K562 (cell line): ENCODE measurements at regions not wholly inside any gene's neighbourhood (a gene's known extent, or its start where the extent isn't known, plus 50 kb on each side); places are given as distances from the start of the nearest gene placed in this dataset.

Experiments
- ATAC-seq: fragments of 200-7000 bp; cut with Tn5 transposase; 3 replicates; pipeline ENCODE4 v1.9.1; 2020; ENCODE audit warnings: moderate library complexity
- BruUV-seq: library from RNA; stranded (reverse); fragments of 400-500 nt; replicated peaks from 2 replicates; lab custom pipeline; 2021; lab: Mats Ljungman, UMichigan
- CTCF ChIA-PET: fragments of 300-600 bp; formaldehyde crosslinking; extraction: SDS; loops from one replicate; lab custom pipeline; 2021; ENCODE audit warnings: low intra/inter-chr PET ratio; lab: Yijun Ruan, JAX
- POLR2A ChIA-PET: fragments of 300-600, 350-650 bp; sonication (Branson Sonifier 250); formaldehyde crosslinking; extraction: SDS; loops from one replicate; lab custom pipeline; 2021; ENCODE audit warnings: antibody characterized with exemption, inconsistent platforms; lab: Yijun Ruan, JAX
- DNase-seq, 4 experiments: peaks; one replicate each; pipeline versions ENCODE4 v3.0.0 to v3.0.0-alpha.2; 2011 to 2018; ENCODE audit warnings: low spot score in 3 of 4, mixed read lengths in 3 of 4; ENCODE audit errors: extremely low read depth in 1 of 4
- FAIRE-seq: peaks from 2 replicates; lab custom pipeline; 2011; peaks lifted over from hg19 to GRCh38; lab: Jason Lieb, UNC
- H2AFZ ChIP-seq: 2 replicates; pipeline ENCODE4 v1.6.0; 2011; ENCODE audit warnings: low read depth, low read length, control low read depth, inconsistent platforms
- H3K27ac ChIP-seq: fragments of 200-600 bp; 3 replicates; pipeline ENCODE4 v1.8.0; 2011; ENCODE audit warnings: low read depth, mild to moderate bottlenecking, control low read depth, inconsistent platforms, low read length, moderate library complexity, mixed read lengths; ENCODE audit errors: extremely low read depth
- H3K27me3 ChIP-seq, 2 experiments: fragments of 300-600 bp in 1 of 2; 2 replicates in 1 of 2; 3 replicates in 1 of 2; pipeline versions ENCODE4 v1.6.0 to v1.8.0; 2011; ENCODE audit warnings: inconsistent platforms in 2 of 2, low read length in 2 of 2, mild to moderate bottlenecking in 1 of 2, mixed read lengths in 1 of 2, moderate library complexity in 1 of 2; ENCODE audit not compliant: control insufficient read depth in 2 of 2, insufficient read depth in 2 of 2
- H3K36me3 ChIP-seq: fragments of 300-600 bp; 3 replicates; pipeline ENCODE4 v1.8.0; 2011; ENCODE audit warnings: mild to moderate bottlenecking, low read length, inconsistent platforms; ENCODE audit not compliant: control insufficient read depth, insufficient read depth
- H3K4me1 ChIP-seq, 2 experiments: fragments of 200-600 bp in 1 of 2; replicated peaks in 1 of 2; 2 replicates in 1 of 2; 3 replicates in 1 of 2; pipeline versions ENCODE4 v1.5.1 to v1.8.0; 2011; ENCODE audit warnings: inconsistent platforms in 2 of 2, low read length in 2 of 2, mild to moderate bottlenecking in 1 of 2, mixed read lengths in 1 of 2, moderate library complexity in 1 of 2; ENCODE audit not compliant: control insufficient read depth in 2 of 2, insufficient read depth in 2 of 2
- H3K4me2 ChIP-seq: 2 replicates; pipeline ENCODE4 v1.6.1; 2011; ENCODE audit warnings: low read length, control low read depth, inconsistent platforms, mixed read lengths; ENCODE audit not compliant: insufficient read depth
- H3K4me3 ChIP-seq: fragments of 200-600 bp; sonication (generic), shearing (Covaris generic); 2 replicates; pipeline ENCODE4 v1.5.1; 2016; ENCODE audit warnings: control low read depth, inconsistent platforms
- H3K79me2 ChIP-seq: fragments of 200-600 bp; 3 replicates; pipeline ENCODE4 v1.8.0; 2011; ENCODE audit warnings: low read length, inconsistent platforms; ENCODE audit not compliant: control insufficient read depth, insufficient read depth
- H3K9ac ChIP-seq, 2 experiments: 2 replicates each; pipeline versions ENCODE4 v1.6.0 to v1.6.1; 2011; ENCODE audit warnings: low read depth in 2 of 2, low read length in 2 of 2, control low read depth in 1 of 2, inconsistent platforms in 1 of 2, mild to moderate bottlenecking in 1 of 2, mixed read lengths in 1 of 2; ENCODE audit not compliant: insufficient read depth in 1 of 2
- H3K9me1 ChIP-seq: one replicate; pipeline ENCODE4 v1.6.0; 2011; ENCODE audit warnings: inconsistent platforms, mild to moderate bottlenecking, low read length, moderate library complexity; ENCODE audit not compliant: control insufficient read depth, insufficient read depth
- H3K9me3 ChIP-seq: replicated peaks from 2 replicates; pipeline ENCODE4 v1.5.1; 2011; ENCODE audit warnings: low read depth, low read length, inconsistent platforms; ENCODE audit not compliant: control insufficient read depth, insufficient read depth
- H4K20me1 ChIP-seq: replicated peaks from 2 replicates; pipeline ENCODE4 v1.6.1; 2011; ENCODE audit warnings: low read length, inconsistent platforms, mixed read lengths; ENCODE audit not compliant: control insufficient read depth, insufficient read depth
- ESRRB ChIP-seq: fragments of 250-450 bp; sonication (Bioruptor Pico); IDR thresholded peaks from 2 replicates; pipeline ENCODE4 v1.5.0; 2020; ENCODE audit warnings: mild to moderate bottlenecking, moderate library complexity, borderline replicate concordance
- SIX5 ChIP-seq, 2 experiments: IDR thresholded peaks; 2 replicates each; pipeline ENCODE4 v1.6.1; 2011; ENCODE audit warnings: low read length in 2 of 2, borderline replicate concordance in 1 of 2, low read depth in 1 of 2, mild to moderate bottlenecking in 1 of 2, moderate library complexity in 1 of 2; ENCODE audit not compliant: insufficient read depth in 1 of 2
- WGBS: fragments of 100-300 bp; shearing (Covaris generic); methylation state at CpG from one replicate; pipeline ENCODE4 v1.1.6; 2016; ENCODE audit warnings: low coverage, mixed read lengths; ENCODE audit not compliant: insufficient coverage; ENCODE audit errors: missing lambda C conversion rate; 5-methylcytosine and 5-hydroxymethylcytosine counted together
- in situ Hi-C: fragments of 300-500 bp; cut with MboI; formaldehyde crosslinking; loops from 4 replicates; pipeline ENCODE4 v1.15.0; 2018; ENCODE audit warnings: inconsistent platforms, mixed read lengths
- intact Hi-C: fragments of 100-400 bp; cut with micrococcal nuclease; formaldehyde crosslinking; loops from 2 replicates; pipeline ENCODE4 v1.14.2; 2022
- TF ChIP-seq, protein P1 (sequence below): fragments of 450-650 bp; formaldehyde crosslinking; IDR thresholded peaks from 2 replicates; pipeline ENCODE4 v1.4.0; 2020; ENCODE audit warnings: mild to moderate bottlenecking
- TF ChIP-seq, protein P2 (sequence below): sonication (generic); formaldehyde crosslinking; IDR thresholded peaks from 2 replicates; pipeline ENCODE4 v1.8.1; 2023; ENCODE audit warnings: mild to moderate bottlenecking, missing genetic modification reagents, moderate library complexity

DNA sequence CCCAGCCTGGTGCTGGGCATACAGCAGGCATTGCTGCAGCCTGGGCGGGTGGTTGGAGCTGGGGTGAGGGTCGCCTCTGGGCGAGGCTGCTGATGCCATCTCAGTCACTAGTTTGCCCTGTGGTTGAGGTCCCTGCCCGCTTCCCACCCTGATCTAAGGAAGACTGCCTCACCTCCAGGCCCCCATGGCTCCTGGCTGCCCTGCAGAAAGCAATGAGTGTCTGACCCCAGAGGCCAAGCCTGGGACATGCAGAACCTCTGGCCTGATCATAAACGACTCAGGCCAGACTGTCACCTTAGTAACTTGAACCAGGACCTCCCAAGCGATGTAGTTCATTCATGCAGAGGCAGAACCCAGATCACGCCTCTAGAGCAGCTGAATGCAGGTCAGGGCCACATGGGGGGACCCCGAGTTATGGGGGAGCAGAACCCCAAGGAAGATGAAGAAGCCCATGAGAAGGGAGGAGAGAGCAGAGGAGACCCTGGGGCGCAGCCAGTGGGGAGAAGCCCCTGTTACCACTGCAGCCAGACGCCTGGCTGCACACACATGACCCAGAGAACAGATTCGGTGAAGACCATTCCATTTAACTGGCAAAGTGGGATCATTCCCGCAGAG is 213.9 kb downstream of the TBC1D2B start:
- ATAC-seq (no peak), DNase-seq (no peak), FAIRE-seq (peak; percentile 58)
- Histone ChIP-seq H3K9me1 (no peaks in the 10 kb centered on the region), H3K79me2 (no peaks in the 10 kb centered on the region), H3K36me3 (no peaks in the 10 kb centered on the region), H3K4me3 (no peak overlapping the region), H2AFZ (no peak overlapping the region), H3K4me1 (peaks cover 0 to 25% of the 10 kb centered on the region in 2 experiments; a peak in 2 of 5 replicates), H3K27ac (no peak overlapping the region), H3K9ac (no peak overlapping the region; a peak in 1 of 4 replicates), H3K9me3 (no peaks in the 10 kb centered on the region), H3K27me3 (peaks cover 8 to 67% of the 10 kb centered on the region in 2 experiments; a peak in 4 of 5 replicates), H4K20me1 (peaks cover 4% of the 10 kb centered on the region), H3K4me2 (no peak overlapping the region)
- no TSS peak for BruUV-seq
- WGBS = under 1% methylated on average over 11 of the region's 12 CpGs
- TF ChIP-seq, protein P1, sequence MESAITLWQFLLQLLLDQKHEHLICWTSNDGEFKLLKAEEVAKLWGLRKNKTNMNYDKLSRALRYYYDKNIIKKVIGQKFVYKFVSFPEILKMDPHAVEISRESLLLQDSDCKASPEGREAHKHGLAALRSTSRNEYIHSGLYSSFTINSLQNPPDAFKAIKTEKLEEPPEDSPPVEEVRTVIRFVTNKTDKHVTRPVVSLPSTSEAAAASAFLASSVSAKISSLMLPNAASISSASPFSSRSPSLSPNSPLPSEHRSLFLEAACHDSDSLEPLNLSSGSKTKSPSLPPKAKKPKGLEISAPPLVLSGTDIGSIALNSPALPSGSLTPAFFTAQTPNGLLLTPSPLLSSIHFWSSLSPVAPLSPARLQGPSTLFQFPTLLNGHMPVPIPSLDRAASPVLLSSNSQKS (CRISPR knock-in tag) = no peak
- TF ChIP-seq ESRRB (CRISPR knock-in tag) (no peak), SIX5 (IDR thresholded peaks at IDR 0.05; ENCODE audit: borderline replicate concordance in 1 of 2, insufficient read depth in 1 of 2, low read depth in 1 of 2, low read length in 2 of 2) (no peak)
- TF ChIP-seq, protein P2, sequence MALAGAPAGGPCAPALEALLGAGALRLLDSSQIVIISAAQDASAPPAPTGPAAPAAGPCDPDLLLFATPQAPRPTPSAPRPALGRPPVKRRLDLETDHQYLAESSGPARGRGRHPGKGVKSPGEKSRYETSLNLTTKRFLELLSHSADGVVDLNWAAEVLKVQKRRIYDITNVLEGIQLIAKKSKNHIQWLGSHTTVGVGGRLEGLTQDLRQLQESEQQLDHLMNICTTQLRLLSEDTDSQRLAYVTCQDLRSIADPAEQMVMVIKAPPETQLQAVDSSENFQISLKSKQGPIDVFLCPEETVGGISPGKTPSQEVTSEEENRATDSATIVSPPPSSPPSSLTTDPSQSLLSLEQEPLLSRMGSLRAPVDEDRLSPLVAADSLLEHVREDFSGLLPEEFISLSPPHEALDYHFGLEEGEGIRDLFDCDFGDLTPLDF = no peak
- in situ Hi-C loops (no loop called here), intact Hi-C loops (no loop called here)
- POLR2A ChIA-PET = no interaction called here
- CTCF ChIA-PET = no interaction called here
